H1 (cell line): ENCODE measurements at regions not wholly inside any gene's neighbourhood (a gene's known extent, or its start where the extent isn't known, plus 50 kb on each side); places are given as distances from the start of the nearest gene placed in this dataset.

Source experiments
- BCL11A ChIP-seq, 2 experiments: IDR thresholded peaks; one replicate each; pipeline ENCODE4 v1.6.1; 2011; ENCODE audit warnings: low read depth in 2 of 2, low read length in 2 of 2, mild to moderate bottlenecking in 2 of 2
- CHD7 ChIP-seq: fragments of 300-600 bp; sonication (generic); IDR thresholded peaks from 2 replicates; pipeline ENCODE4 v1.7.1; 2012; ENCODE audit warnings: low read length, moderate library complexity, mild to moderate bottlenecking, inconsistent platforms; ENCODE audit not compliant: insufficient replicate concordance
- FOSL1 ChIP-seq: IDR thresholded peaks from 2 replicates; pipeline ENCODE4 v1.6.1; 2011; ENCODE audit warnings: mild to moderate bottlenecking, low read depth, low read length, moderate library complexity; ENCODE audit not compliant: insufficient read depth
- GABPA ChIP-seq: IDR thresholded peaks from 2 replicates; pipeline ENCODE4 v1.6.1; 2011; ENCODE audit warnings: mild to moderate bottlenecking, low read length, moderate library complexity, borderline replicate concordance; ENCODE audit not compliant: insufficient read depth
- RNF2 ChIP-seq: fragments of 200-900, 300-1000 bp; sonication (generic); IDR thresholded peaks from 2 replicates; pipeline ENCODE4 v1.7.1; 2016; ENCODE audit warnings: borderline replicate concordance, low read depth, mild to moderate bottlenecking, antibody characterized with exemption, low read length; ENCODE audit not compliant: poor library complexity, severe bottlenecking; ENCODE audit errors: missing control alignments
- SIX5 ChIP-seq: IDR thresholded peaks from 2 replicates; pipeline ENCODE4 v1.6.1; 2011; ENCODE audit warnings: mild to moderate bottlenecking, low read depth, low read length
- TAF1 ChIP-seq: IDR thresholded peaks from 2 replicates; pipeline ENCODE4 v1.6.1; 2011; ENCODE audit warnings: mild to moderate bottlenecking, low read depth, low read length
- TEAD4 ChIP-seq: IDR thresholded peaks from 2 replicates; pipeline ENCODE4 v1.6.1; 2012; ENCODE audit warnings: low read depth, low read length, inconsistent platforms, mixed read lengths

- no peak for TF ChIP-seq CHD7
- TF ChIP-seq RNF2, result no peak
- no peak for TF ChIP-seq SIX5
- no peak for TF ChIP-seq GABPA
- no peak for TF ChIP-seq TAF1
- no peak for TF ChIP-seq FOSL1
- TF ChIP-seq TEAD4, result no peak
- TF ChIP-seq BCL11A (IDR thresholded peaks at IDR 0.05; ENCODE audit: low read depth in 2 of 2, low read length in 2 of 2), result no peak
Observed at GRCh38 chr15:101121511-101122090, 130.2 kb downstream of the CHSY1 start (continued).
